ENCODE measurements at regions not wholly inside any gene's neighbourhood (a gene's known extent, or its start where the extent isn't known, plus 50 kb on each side); places are given as distances from the start of the nearest gene placed in this dataset.

DNA sequence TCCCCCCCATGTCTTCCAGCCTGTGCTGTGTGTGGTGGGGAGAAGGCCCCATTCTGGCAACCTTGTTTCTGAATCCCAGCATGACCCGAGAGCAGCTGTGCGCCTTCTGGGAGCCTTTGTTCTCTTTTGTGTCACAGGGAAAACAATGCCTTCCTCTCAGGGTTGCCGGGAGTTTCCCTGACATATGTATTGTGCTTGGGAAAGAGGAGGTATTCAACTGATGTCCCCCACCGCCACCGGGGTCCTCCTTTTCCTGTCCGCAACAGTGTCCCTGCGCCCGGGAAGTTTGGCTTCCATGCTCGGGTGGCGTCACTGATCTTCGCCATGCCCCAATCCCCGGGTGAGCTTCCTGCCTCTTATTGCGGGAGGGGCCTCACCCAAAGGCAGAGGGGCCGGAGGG lies 77.5 kb upstream of the ASB18 start:
- TF ChIP-seq POLR2AphosphoS5 (IDR thresholded peaks at IDR 0.05; ENCODE audit: low read length): no peak
- TF ChIP-seq NR2C2 (IDR thresholded peaks at IDR 0.05; ENCODE audit: borderline replicate concordance, control insufficient read depth, insufficient read length, low read depth): no peak
- TF ChIP-seq, protein P1, sequence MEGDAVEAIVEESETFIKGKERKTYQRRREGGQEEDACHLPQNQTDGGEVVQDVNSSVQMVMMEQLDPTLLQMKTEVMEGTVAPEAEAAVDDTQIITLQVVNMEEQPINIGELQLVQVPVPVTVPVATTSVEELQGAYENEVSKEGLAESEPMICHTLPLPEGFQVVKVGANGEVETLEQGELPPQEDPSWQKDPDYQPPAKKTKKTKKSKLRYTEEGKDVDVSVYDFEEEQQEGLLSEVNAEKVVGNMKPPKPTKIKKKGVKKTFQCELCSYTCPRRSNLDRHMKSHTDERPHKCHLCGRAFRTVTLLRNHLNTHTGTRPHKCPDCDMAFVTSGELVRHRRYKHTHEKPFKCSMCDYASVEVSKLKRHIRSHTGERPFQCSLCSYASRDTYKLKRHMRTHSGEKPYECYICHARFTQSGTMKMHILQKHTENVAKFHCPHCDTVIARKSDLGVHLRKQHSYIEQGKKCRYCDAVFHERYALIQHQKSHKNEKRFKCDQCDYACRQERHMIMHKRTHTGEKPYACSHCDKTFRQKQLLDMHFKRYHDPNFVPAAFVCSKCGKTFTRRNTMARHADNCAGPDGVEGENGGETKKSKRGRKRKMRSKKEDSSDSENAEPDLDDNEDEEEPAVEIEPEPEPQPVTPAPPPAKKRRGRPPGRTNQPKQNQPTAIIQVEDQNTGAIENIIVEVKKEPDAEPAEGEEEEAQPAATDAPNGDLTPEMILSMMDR (IDR thresholded peaks at IDR 0.05 in 2 of 3, conservative IDR thresholded peaks at IDR 0.05 in 1 of 3; ENCODE audit: control insufficient read depth in 2 of 3, extremely low read depth in 1 of 3, insufficient read depth in 1 of 3, low read depth in 3 of 3, low read length in 3 of 3): no peak
- no peak for TF ChIP-seq ZNF217 (IDR thresholded peaks at IDR 0.05)
- no peak for TF ChIP-seq SMC3 (IDR thresholded peaks at IDR 0.05; ENCODE audit: borderline replicate concordance, low read length)
- TF ChIP-seq CREM (IDR thresholded peaks at IDR 0.05; ENCODE audit: low read depth): no peak
- no peak for TF ChIP-seq RAD51 (IDR thresholded peaks at IDR 0.05)
- TF ChIP-seq, protein P2, sequence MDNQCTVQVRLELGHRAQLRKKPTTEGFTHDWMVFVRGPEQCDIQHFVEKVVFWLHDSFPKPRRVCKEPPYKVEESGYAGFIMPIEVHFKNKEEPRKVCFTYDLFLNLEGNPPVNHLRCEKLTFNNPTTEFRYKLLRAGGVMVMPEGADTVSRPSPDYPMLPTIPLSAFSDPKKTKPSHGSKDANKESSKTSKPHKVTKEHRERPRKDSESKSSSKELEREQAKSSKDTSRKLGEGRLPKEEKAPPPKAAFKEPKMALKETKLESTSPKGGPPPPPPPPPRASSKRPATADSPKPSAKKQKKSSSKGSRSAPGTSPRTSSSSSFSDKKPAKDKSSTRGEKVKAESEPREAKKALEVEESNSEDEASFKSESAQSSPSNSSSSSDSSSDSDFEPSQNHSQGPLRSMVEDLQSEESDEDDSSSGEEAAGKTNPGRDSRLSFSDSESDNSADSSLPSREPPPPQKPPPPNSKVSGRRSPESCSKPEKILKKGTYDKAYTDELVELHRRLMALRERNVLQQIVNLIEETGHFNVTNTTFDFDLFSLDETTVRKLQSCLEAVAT (IDR thresholded peaks at IDR 0.05): no peak
- no peak for TF ChIP-seq HDAC2 (IDR thresholded peaks at IDR 0.05)
- no peak for TF ChIP-seq EZH2 (IDR thresholded peaks at IDR 0.05; ENCODE audit: borderline replicate concordance, control insufficient read depth, low read depth, low read length)
- TF ChIP-seq CHD2 (IDR thresholded peaks at IDR 0.05; ENCODE audit: borderline replicate concordance, low read depth, low read length): no peak
